ENCODE measurements at regions not wholly inside any gene's neighbourhood (a gene's known extent, or its start where the extent isn't known, plus 50 kb on each side); places are given as distances from the start of the nearest gene placed in this dataset.

GRCh38 chr10:108443636-108444035 lies 1279.1 kb upstream of the SORCS1 start:
- TF ChIP-seq CTCF (IDR thresholded peaks at IDR 0.05; ENCODE audit: insufficient read depth, low read length, poor library complexity, severe bottlenecking) (no peak), EZH2phosphoT487 (conservative IDR thresholded peaks at IDR 0.05; ENCODE audit: low read length) (no peak)
